ENCODE measurements at regions not wholly inside any gene's neighbourhood (a gene's known extent, or its start where the extent isn't known, plus 50 kb on each side); places are given as distances from the start of the nearest gene placed in this dataset.
"Not testable (repeated sequence)": the region's sequence is repeated elsewhere in the genome, so short reads cannot be mapped to it uniquely, and the experiment has no call there.

GRCh38 chr15:92805080-92805690 lies 94.9 kb upstream of the CHD2 start:
- no peak for DNase-seq

- not testable (repeated sequence) for DNase-seq
These were observed 94.0 kb upstream of the CHD2 start for GRCh38 chr15:92806171-92806570.

GRCh38 chr15:92806763-92807162 lies 93.4 kb upstream of the CHD2 start:
- DNase-seq, result no peak

GRCh38 chr15:92807971-92808571 lies 92.1 kb upstream of the CHD2 start:
- DNase-seq, result no peak

GRCh38 chr15:92808598-92809063 lies 91.5 kb upstream of the CHD2 start:
- DNase-seq, result peak; percentile 76

- peak; percentile 97 for DNase-seq
These were observed 90.9 kb upstream of the CHD2 start for GRCh38 chr15:92809064-92809879.

GRCh38 chr15:92809880-92810361 lies 90.2 kb upstream of the CHD2 start:
- peak; percentile 61 for DNase-seq

GRCh38 chr15:92810418-92811138 lies 89.5 kb upstream of the CHD2 start:
- DNase-seq, result peak; percentile 78

GRCh38 chr15:92811148-92811913 lies 88.8 kb upstream of the CHD2 start:
- no peak for DNase-seq

- no peak for DNase-seq
These were observed 87.9 kb upstream of the CHD2 start for GRCh38 chr15:92812271-92812670.

GRCh38 chr15:92813485-92813884 lies 86.6 kb upstream of the CHD2 start:
- DNase-seq, result no peak

- no peak for DNase-seq
These were observed 82.7 kb upstream of the CHD2 start for GRCh38 chr15:92817339-92817886.

GRCh38 chr15:92818651-92819277 lies 81.4 kb upstream of the CHD2 start:
- DNase-seq, result no peak

- no peak for DNase-seq
These were observed 80.6 kb upstream of the CHD2 start for GRCh38 chr15:92819278-92820235.

GRCh38 chr15:92820236-92821021 lies 79.7 kb upstream of the CHD2 start:
- peak; percentile 91 for DNase-seq

GRCh38 chr15:92821491-92822116 lies 78.5 kb upstream of the CHD2 start:
- DNase-seq, result no peak

- no peak for DNase-seq
These were observed 77.6 kb upstream of the CHD2 start for GRCh38 chr15:92822216-92823144.

All from fibroblast of skin of back (primary cell).